Endothelial cell of umbilical vein (primary cell): ENCODE measurements at regions not wholly inside any gene's neighbourhood (a gene's known extent, or its start where the extent isn't known, plus 50 kb on each side); places are given as distances from the start of the nearest gene placed in this dataset.

Experiments used
- BruUV-seq: library from RNA; stranded (reverse); fragments of 400-500 nt; replicated peaks from 2 replicates; lab custom pipeline; 2021; lab: Mats Ljungman, UMichigan
- CTCF ChIA-PET: fragments of 300-600, 350-600 bp; sonication (Branson Sonifier 250); formaldehyde crosslinking; loops from one replicate; lab custom pipeline; 2021; ENCODE audit warnings: antibody characterized with exemption, inconsistent platforms; lab: Charles Lee
- POLR2A ChIA-PET: fragments of 300-600, 350-600 bp; sonication (Branson Sonifier 250); formaldehyde crosslinking; loops from one replicate; lab custom pipeline; 2021; ENCODE audit warnings: antibody characterized with exemption, inconsistent platforms; lab: Charles Lee
- DNase-seq: peaks from one replicate; pipeline ENCODE4 v3.0.0-alpha.2; 2011; ENCODE audit warnings: low read depth, low spot score
- FAIRE-seq: peaks from 2 replicates; lab custom pipeline; 2011; peaks lifted over from hg19 to GRCh38; lab: Jason Lieb, UNC
- H2AFZ ChIP-seq: 2 replicates; pipeline ENCODE4 v1.6.0; 2012; ENCODE audit warnings: low read depth, low read length, control low read depth, inconsistent platforms
- H3K27ac ChIP-seq: 2 replicates; pipeline ENCODE4 v1.5.1; 2011; ENCODE audit warnings: low read depth, mild to moderate bottlenecking, control low read depth, low read length, moderate library complexity; ENCODE audit not compliant: insufficient read depth
- H3K27me3 ChIP-seq, 2 experiments: 2 replicates each; pipeline versions ENCODE4 v1.6.0 to v1.6.1; 2011; ENCODE audit warnings: low read length in 2 of 2, mixed read lengths in 1 of 2; ENCODE audit not compliant: control insufficient read depth in 2 of 2, insufficient read depth in 2 of 2
- H3K36me3 ChIP-seq, 2 experiments: 2 replicates in 1 of 2; 3 replicates in 1 of 2; pipeline ENCODE4 v1.5.1; 2011; ENCODE audit warnings: low read length in 2 of 2, mild to moderate bottlenecking in 1 of 2, moderate library complexity in 1 of 2; ENCODE audit not compliant: control insufficient read depth in 2 of 2, insufficient read depth in 2 of 2; ENCODE audit errors: extremely low read depth in 1 of 2
- H3K4me1 ChIP-seq: 3 replicates; pipeline ENCODE4 v1.5.1; 2011; ENCODE audit warnings: mild to moderate bottlenecking, low read length; ENCODE audit not compliant: control insufficient read depth, insufficient read depth; ENCODE audit errors: extremely low read depth
- H3K4me2 ChIP-seq: 2 replicates; pipeline ENCODE4 v1.6.1; 2011; ENCODE audit warnings: low read length, control low read depth, mixed read lengths; ENCODE audit not compliant: insufficient read depth
- H3K4me3 ChIP-seq, 3 experiments: fragments of 200-600 bp in 1 of 3; sonication (generic), shearing (Covaris generic) in 1 of 3; replicated peaks in 1 of 3; 2 replicates each; pipeline ENCODE4 v1.5.1; 2011 to 2016; ENCODE audit warnings: control low read depth in 3 of 3, low read length in 3 of 3, mild to moderate bottlenecking in 2 of 3, inconsistent platforms in 1 of 3, low read depth in 1 of 3, moderate library complexity in 1 of 3; ENCODE audit not compliant: insufficient read depth in 1 of 3
- H3K79me2 ChIP-seq: 2 replicates; pipeline ENCODE4 v1.6.0; 2012; ENCODE audit warnings: low read length, inconsistent platforms; ENCODE audit not compliant: control insufficient read depth, insufficient read depth
- H3K9ac ChIP-seq: replicated peaks from 2 replicates; pipeline ENCODE3; 2011; ENCODE audit warnings: low read length, control low read depth; ENCODE audit not compliant: insufficient read depth; ENCODE audit errors: extremely low read depth
- H3K9me1 ChIP-seq: replicated peaks from 3 replicates; pipeline ENCODE4 v1.6.0; 2011; ENCODE audit warnings: mild to moderate bottlenecking, low read length; ENCODE audit not compliant: control insufficient read depth, insufficient read depth; ENCODE audit errors: extremely low read depth
- H3K9me3 ChIP-seq: replicated peaks from 2 replicates; pipeline ENCODE4 v1.5.1; 2012; ENCODE audit warnings: low read length, inconsistent platforms; ENCODE audit not compliant: control insufficient read depth, insufficient read depth
- H4K20me1 ChIP-seq: replicated peaks from 2 replicates; pipeline ENCODE3; 2011; ENCODE audit warnings: mild to moderate bottlenecking, low read length; ENCODE audit not compliant: control insufficient read depth, insufficient read depth; ENCODE audit errors: extremely low read depth
- CTCF ChIP-seq, 2 donors: IDR thresholded peaks; 1 replicate in 1 of 2; 2 replicates in 1 of 2; pipeline ENCODE4 v1.5.1; 2011; ENCODE audit warnings: low read length in 2 of 2, mild to moderate bottlenecking in 2 of 2, moderate library complexity in 2 of 2, control low read depth in 1 of 2, inconsistent platforms in 1 of 2, low read depth in 1 of 2; ENCODE audit not compliant: insufficient read depth in 1 of 2; ENCODE audit errors: extremely low read depth in 1 of 2
- EZH2 ChIP-seq: IDR thresholded peaks from 2 replicates; pipeline ENCODE4 v1.6.1; 2012; ENCODE audit warnings: borderline replicate concordance, low read depth, mild to moderate bottlenecking, moderate library complexity, low read length, inconsistent platforms; ENCODE audit not compliant: severe bottlenecking
- FOS ChIP-seq: IDR thresholded peaks from 2 replicates; pipeline ENCODE4 v1.6.1; 2011; ENCODE audit warnings: mild to moderate bottlenecking, low read length, moderate library complexity, borderline replicate concordance; ENCODE audit not compliant: insufficient read depth
- GATA2 ChIP-seq: IDR thresholded peaks from 2 replicates; pipeline ENCODE4 v1.7.0; 2011; ENCODE audit warnings: low read depth, mild to moderate bottlenecking, moderate library complexity, mixed read lengths, low read length; ENCODE audit not compliant: insufficient read length, insufficient read depth
- JUN ChIP-seq: IDR thresholded peaks from 2 replicates; pipeline ENCODE4 v1.6.1; 2011; ENCODE audit warnings: borderline replicate concordance, low read depth; ENCODE audit not compliant: insufficient read length, insufficient read depth
- MAX ChIP-seq: IDR thresholded peaks from 2 replicates; pipeline ENCODE4 v1.6.1; 2011; ENCODE audit not compliant: insufficient read depth, insufficient read length
- MYC ChIP-seq: IDR thresholded peaks from one replicate; pipeline ENCODE4 v1.6.1; 2011; ENCODE audit warnings: mild to moderate bottlenecking, low read depth, low read length
- POLR2A ChIP-seq: IDR thresholded peaks from 2 replicates; pipeline ENCODE4 v1.6.1; 2012; ENCODE audit warnings: low read depth, mild to moderate bottlenecking, control low read depth, low read length
- POLR2AphosphoS5 ChIP-seq: IDR thresholded peaks from 2 replicates; pipeline ENCODE4 v1.6.1; 2012; ENCODE audit warnings: low read depth, mild to moderate bottlenecking, control low read depth, low read length, moderate library complexity; ENCODE audit not compliant: insufficient read depth
- dilution Hi-C: fragments of 300-500 bp; cut with MboI; formaldehyde crosslinking; loops from one replicate; pipeline ENCODE4 v1.15.0; 2019; ENCODE audit warnings: low sequenced_read_pairs; ENCODE audit not compliant: extremely low pct_ligation_motif_present
- intact Hi-C: fragments of 100-400 bp; cut with micrococcal nuclease; formaldehyde crosslinking; loops from one replicate; pipeline ENCODE4 v1.10.0; 2022

- BruUV-seq, result no TSS peak
- dilution Hi-C loops, result no loop called here
- CTCF ChIA-PET, result no interaction called here
Measured at GRCh38 chr2:126792993-126793392, 105.7 kb upstream of the TEX51 start.

More at GRCh38 chr2:126792993-126793392, 105.7 kb upstream of the TEX51 start:
- no peak overlapping the region for H3K27ac ChIP-seq
- H3K4me1 ChIP-seq, result no peaks in the 10 kb centered on the region
- TF ChIP-seq FOS (no peak), POLR2AphosphoS5 (no peak), MYC (no peak), JUN (no peak), MAX (no peak), GATA2 (no peak), CTCF (IDR thresholded peaks at IDR 0.05; ENCODE audit: extremely low read depth in 1 of 2, insufficient read depth in 1 of 2, low read depth in 1 of 2, low read length in 2 of 2) (no peak), POLR2A (no peak), EZH2 (no peak)
- H3K9ac ChIP-seq, result no peak overlapping the region
- H3K27me3 ChIP-seq, result no peaks in the 10 kb centered on the region
- H2AFZ ChIP-seq, result no peak overlapping the region
- intact Hi-C loops, result no loop called here
- H4K20me1 ChIP-seq, result no peaks in the 10 kb centered on the region
- no peaks in the 10 kb centered on the region for H3K79me2 ChIP-seq
- no peaks in the 10 kb centered on the region for H3K36me3 ChIP-seq
- H3K4me2 ChIP-seq, result no peak overlapping the region
- POLR2A ChIA-PET, result no interaction called here
- FAIRE-seq, result no peak
- no peaks in the 10 kb centered on the region for H3K9me1 ChIP-seq
- DNase-seq, result no peak
- H3K9me3 ChIP-seq, result no peaks in the 10 kb centered on the region
- no peak overlapping the region for H3K4me3 ChIP-seq
